DOHH2 (cell line): ENCODE measurements at regions not wholly inside any gene's neighbourhood (a gene's known extent, or its start where the extent isn't known, plus 50 kb on each side); places are given as distances from the start of the nearest gene placed in this dataset.

Experiments
- H3F3A ChIP-seq: fragments of 200-600 bp; sonication (generic), shearing (Covaris generic); 2 replicates; pipeline ENCODE4 v1.6.0; 2016; ENCODE audit warnings: antibody characterized with exemption, mild to moderate bottlenecking; ENCODE audit not compliant: control insufficient read depth, insufficient read depth
- H3K27ac ChIP-seq: fragments of 200-600 bp; sonication (generic); 2 replicates; pipeline ENCODE4 v1.5.1; 2014; ENCODE audit warnings: low read depth, mild to moderate bottlenecking, low read length, moderate library complexity
- H3K27me3 ChIP-seq: fragments of 200-600 bp; sonication (generic); 2 replicates; pipeline ENCODE4 v1.6.1; 2014; ENCODE audit warnings: mild to moderate bottlenecking, low read length, mixed read lengths; ENCODE audit not compliant: control insufficient read depth
- H3K36me3 ChIP-seq: fragments of 200-600 bp; sonication (generic); 2 replicates; pipeline ENCODE4 v1.6.1; 2014; ENCODE audit warnings: mild to moderate bottlenecking, low read length, moderate library complexity, mixed read lengths; ENCODE audit not compliant: control insufficient read depth
- H3K4me1 ChIP-seq: fragments of 200-600 bp; sonication (generic); 2 replicates; pipeline ENCODE4 v1.6.1; 2014; ENCODE audit warnings: mild to moderate bottlenecking, low read length, mixed read lengths; ENCODE audit not compliant: control insufficient read depth
- H3K4me2 ChIP-seq: fragments of 200-600 bp; sonication (generic); 2 replicates; pipeline ENCODE4 v1.6.0; 2014; ENCODE audit warnings: mild to moderate bottlenecking, low read length, moderate library complexity
- H3K4me3 ChIP-seq: fragments of 200-600 bp; sonication (generic); 2 replicates; pipeline ENCODE4 v1.5.1; 2014; ENCODE audit warnings: mild to moderate bottlenecking, low read length, mixed read lengths
- H3K79me2 ChIP-seq: fragments of 200-600 bp; sonication (generic); 2 replicates; pipeline ENCODE4 v1.6.1; 2014; ENCODE audit warnings: mild to moderate bottlenecking, low read length, mixed read lengths; ENCODE audit not compliant: control insufficient read depth
- H3K9me2 ChIP-seq: fragments of 200-600 bp; sonication (generic); replicated peaks from 2 replicates; pipeline ENCODE4 v1.6.1; 2014; ENCODE audit warnings: mild to moderate bottlenecking, low read length, mixed read lengths; ENCODE audit not compliant: control insufficient read depth
- H3K9me3 ChIP-seq: fragments of 200-600 bp; sonication (generic); 2 replicates; pipeline ENCODE4 v1.6.1; 2014; ENCODE audit warnings: antibody characterized with exemption, low read length, mixed read lengths; ENCODE audit not compliant: control insufficient read depth, insufficient read depth
- H4K20me1 ChIP-seq: fragments of 200-600 bp; sonication (generic); 2 replicates; pipeline ENCODE4 v1.6.0; 2014; ENCODE audit warnings: low read depth, mild to moderate bottlenecking, antibody characterized with exemption, low read length, moderate library complexity; ENCODE audit not compliant: control insufficient read depth, insufficient read depth
- EZH2phosphoT487 ChIP-seq: fragments of 200-600 bp; sonication (generic); IDR thresholded peaks from 2 replicates; pipeline ENCODE4 v1.6.1; 2017; ENCODE audit warnings: borderline replicate concordance, mild to moderate bottlenecking, antibody characterized with exemption, low read length, moderate library complexity, mixed read lengths
- TF ChIP-seq, protein P1 (sequence below): fragments of 200-600 bp; sonication (generic); IDR thresholded peaks from one replicate; pipeline ENCODE4 v1.5.1; 2014; ENCODE audit warnings: antibody characterized with exemption, mild to moderate bottlenecking, low read depth, low read length; ENCODE audit not compliant: poor library complexity, severe bottlenecking

DNA sequence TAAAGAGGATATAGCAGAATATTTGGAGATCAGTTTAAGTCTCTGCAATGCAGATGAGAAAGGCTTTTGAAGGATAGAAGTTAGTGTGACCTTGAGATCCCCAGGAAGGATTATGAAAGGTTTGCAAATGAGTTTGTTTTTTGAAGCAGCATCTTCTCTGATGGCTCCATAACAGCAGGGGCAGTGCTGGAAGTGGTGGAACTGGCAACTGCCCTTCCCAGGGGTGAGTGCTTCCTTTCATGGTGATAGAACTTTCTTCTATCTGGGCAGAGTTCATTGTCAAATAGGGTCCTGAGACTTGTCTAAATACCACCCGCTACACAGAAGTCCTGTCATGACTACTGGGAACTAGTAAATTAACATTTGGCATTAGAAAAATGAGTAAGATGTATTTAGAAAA is 314.2 kb upstream of the MCTP2 start:
- H3F3A ChIP-seq, result no peaks in the 10 kb centered on the region
- H3K9me3 ChIP-seq, result no peaks in the 10 kb centered on the region
- H3K27me3 ChIP-seq, result no peaks in the 10 kb centered on the region

DNA sequence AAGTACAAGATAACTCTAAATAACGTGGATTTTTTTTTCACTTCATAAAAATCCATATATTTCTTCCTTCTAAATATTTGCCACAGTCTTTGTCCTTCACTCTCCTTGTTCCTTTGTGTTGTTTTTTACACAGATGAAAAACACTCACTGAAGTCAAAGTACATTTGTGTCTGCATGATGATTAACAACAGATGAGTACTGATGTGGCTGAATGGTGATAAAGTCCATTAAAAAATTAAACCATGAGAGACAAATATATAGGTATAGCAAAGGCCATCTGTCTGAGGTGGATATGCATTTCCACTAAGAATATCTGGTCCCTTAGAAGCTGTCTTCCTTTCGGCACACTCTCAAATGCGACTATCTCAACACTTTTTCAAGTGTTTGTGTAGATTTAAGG is 317.5 kb upstream of the MCTP2 start:
- no peaks in the 10 kb centered on the region for H3K36me3 ChIP-seq
- H4K20me1 ChIP-seq, result no peaks in the 10 kb centered on the region
- no peaks in the 10 kb centered on the region for H3K4me1 ChIP-seq
- no peak overlapping the region for H3K27ac ChIP-seq
- no peak for TF ChIP-seq EZH2phosphoT487
- TF ChIP-seq, protein P1, sequence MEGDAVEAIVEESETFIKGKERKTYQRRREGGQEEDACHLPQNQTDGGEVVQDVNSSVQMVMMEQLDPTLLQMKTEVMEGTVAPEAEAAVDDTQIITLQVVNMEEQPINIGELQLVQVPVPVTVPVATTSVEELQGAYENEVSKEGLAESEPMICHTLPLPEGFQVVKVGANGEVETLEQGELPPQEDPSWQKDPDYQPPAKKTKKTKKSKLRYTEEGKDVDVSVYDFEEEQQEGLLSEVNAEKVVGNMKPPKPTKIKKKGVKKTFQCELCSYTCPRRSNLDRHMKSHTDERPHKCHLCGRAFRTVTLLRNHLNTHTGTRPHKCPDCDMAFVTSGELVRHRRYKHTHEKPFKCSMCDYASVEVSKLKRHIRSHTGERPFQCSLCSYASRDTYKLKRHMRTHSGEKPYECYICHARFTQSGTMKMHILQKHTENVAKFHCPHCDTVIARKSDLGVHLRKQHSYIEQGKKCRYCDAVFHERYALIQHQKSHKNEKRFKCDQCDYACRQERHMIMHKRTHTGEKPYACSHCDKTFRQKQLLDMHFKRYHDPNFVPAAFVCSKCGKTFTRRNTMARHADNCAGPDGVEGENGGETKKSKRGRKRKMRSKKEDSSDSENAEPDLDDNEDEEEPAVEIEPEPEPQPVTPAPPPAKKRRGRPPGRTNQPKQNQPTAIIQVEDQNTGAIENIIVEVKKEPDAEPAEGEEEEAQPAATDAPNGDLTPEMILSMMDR, result no peak
- no peak overlapping the region for H3K4me2 ChIP-seq
- H3F3A ChIP-seq, result no peaks in the 10 kb centered on the region
- H3K79me2 ChIP-seq, result no peaks in the 10 kb centered on the region
- no peaks in the 10 kb centered on the region for H3K9me3 ChIP-seq
- H3K27me3 ChIP-seq, result no peaks in the 10 kb centered on the region
- H3K9me2 ChIP-seq, result no peaks in the 10 kb centered on the region
- H3K4me3 ChIP-seq, result no peak overlapping the region

More for the DNA sequence above, 314.2 kb upstream of the MCTP2 start:
- H4K20me1 ChIP-seq, result no peaks in the 10 kb centered on the region
- H3K9me2 ChIP-seq, result no peaks in the 10 kb centered on the region
- H3K4me3 ChIP-seq, result no peak overlapping the region
- no peak overlapping the region for H3K4me2 ChIP-seq
- no peak for TF ChIP-seq EZH2phosphoT487
- TF ChIP-seq, protein P1, result no peak
- no peaks in the 10 kb centered on the region for H3K36me3 ChIP-seq
- no peaks in the 10 kb centered on the region for H3K4me1 ChIP-seq
- no peak overlapping the region for H3K27ac ChIP-seq
- H3K79me2 ChIP-seq, result no peaks in the 10 kb centered on the region

DNA sequence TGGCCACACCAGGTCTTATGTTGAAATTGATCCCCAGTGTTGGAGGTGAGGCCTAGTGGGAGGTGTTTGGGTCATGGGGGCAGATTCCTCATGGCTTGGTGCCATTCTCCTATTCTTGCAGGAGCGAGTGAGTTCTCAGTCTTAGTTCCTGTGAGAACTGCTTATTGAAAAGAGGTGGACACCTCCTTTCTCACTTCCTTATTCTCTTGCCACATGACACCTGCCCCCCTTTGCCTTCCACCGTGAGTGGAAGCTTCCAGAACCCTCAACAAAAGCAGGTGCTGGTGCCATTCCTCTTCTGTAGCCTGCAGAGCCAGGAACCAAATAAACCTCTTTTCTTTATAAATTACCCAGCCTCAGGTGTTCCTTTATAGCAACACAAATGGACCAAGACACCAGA is 318.1 kb upstream of the MCTP2 start:
- no peaks in the 10 kb centered on the region for H3K79me2 ChIP-seq
- H3K36me3 ChIP-seq, result no peaks in the 10 kb centered on the region
- H3K9me2 ChIP-seq, result no peaks in the 10 kb centered on the region
- no peak for TF ChIP-seq EZH2phosphoT487
- TF ChIP-seq, protein P1, result no peak
- no peaks in the 10 kb centered on the region for H3F3A ChIP-seq
- H3K9me3 ChIP-seq, result no peaks in the 10 kb centered on the region
- H3K4me2 ChIP-seq, result no peak overlapping the region
- H4K20me1 ChIP-seq, result no peaks in the 10 kb centered on the region
- H3K27me3 ChIP-seq, result no peaks in the 10 kb centered on the region
- H3K4me1 ChIP-seq, result no peaks in the 10 kb centered on the region
- no peak overlapping the region for H3K4me3 ChIP-seq
- H3K27ac ChIP-seq, result no peak overlapping the region
